Gastroesophageal sphincter (tissue), 3 donors: ENCODE measurements at regions not wholly inside any gene's neighbourhood (a gene's known extent, or its start where the extent isn't known, plus 50 kb on each side); places are given as distances from the start of the nearest gene placed in this dataset.

Experiments
- CTCF ChIP-seq, 4 experiments: fragments of 200-600 bp in 2 of 4; fragments of 450-650 bp in 2 of 4; sonication (generic) in 1 of 4; IDR thresholded peaks; one replicate each; pipeline ENCODE4 v1.5.1; 2017 to 2019; ENCODE audit warnings: antibody characterized with exemption in 4 of 4, mild to moderate bottlenecking in 2 of 4, moderate library complexity in 2 of 4
- EP300 ChIP-seq: sonication (generic); formaldehyde crosslinking; IDR thresholded peaks from one replicate; pipeline ENCODE4 v1.6.1; 2017; ENCODE audit warnings: antibody characterized with exemption, mild to moderate bottlenecking
- POLR2A ChIP-seq, 2 donors: fragments of 450-650 bp; IDR thresholded peaks; one replicate each; pipeline ENCODE4 v1.6.1; 2017; ENCODE audit warnings: antibody characterized with exemption in 2 of 2, mild to moderate bottlenecking in 2 of 2, moderate library complexity in 1 of 2

- TF ChIP-seq CTCF (IDR thresholded peaks at IDR 0.05) (no peak), POLR2A (IDR thresholded peaks at IDR 0.05) (no peak), EP300 (no peak)
Measured at GRCh38 chr16:66035096-66035495, 331.4 kb upstream of the CDH5 start.
